K562 (cell line): ENCODE measurements at regions not wholly inside any gene's neighbourhood (a gene's known extent, or its start where the extent isn't known, plus 50 kb on each side); places are given as distances from the start of the nearest gene placed in this dataset.

ENCODE experiments used
- ATF1 ChIP-seq, 2 experiments: fragments of 450-650 bp in 1 of 2; IDR thresholded peaks; 2 replicates each; pipeline ENCODE4 v1.6.1; 2016; ENCODE audit warnings: missing compliant biosample characterization in 1 of 2, missing genetic modification characterization in 1 of 2
- GTF2A2 ChIP-seq: IDR thresholded peaks from 2 replicates; pipeline ENCODE4 v1.6.1; 2016; ENCODE audit warnings: mild to moderate bottlenecking, missing genetic modification characterization, missing compliant biosample characterization
- KLF10 ChIP-seq: fragments of 250-450 bp; sonication (Bioruptor Pico); IDR thresholded peaks from 2 replicates; pipeline ENCODE4 v1.6.1; 2021; ENCODE audit warnings: matching md5 sums
- MYC ChIP-seq, 2 experiments: fragments of 250-450 bp in 1 of 2; sonication (Bioruptor Pico) in 1 of 2; IDR thresholded peaks; 2 replicates each; pipeline versions ENCODE4 v1.5.1 to v1.6.1; 2012 to 2021; ENCODE audit warnings: low read depth in 2 of 2, borderline replicate concordance in 1 of 2, improper control_type of control experiment in 1 of 2, low read length in 1 of 2, mild to moderate bottlenecking in 1 of 2, moderate library complexity in 1 of 2
- NRF1 ChIP-seq, 2 experiments: fragments of 450-650 bp; IDR thresholded peaks in 1 of 2; conservative IDR thresholded peaks in 1 of 2; 2 replicates each; pipeline ENCODE4 v1.6.1; 2014; ENCODE audit warnings: mild to moderate bottlenecking in 2 of 2
- PML ChIP-seq: IDR thresholded peaks from 2 replicates; pipeline ENCODE4 v1.6.1; 2012; ENCODE audit warnings: low read length, inconsistent platforms
- POLR2AphosphoS5 ChIP-seq: IDR thresholded peaks from 2 replicates; pipeline ENCODE4 v1.6.1; 2011; ENCODE audit warnings: mild to moderate bottlenecking, low read depth, low read length, moderate library complexity; ENCODE audit not compliant: control insufficient read depth, insufficient read depth
- POLR2B ChIP-seq: fragments of 450-650 bp; IDR thresholded peaks from 2 replicates; pipeline ENCODE4 v1.6.1; 2018; ENCODE audit warnings: low read depth; ENCODE audit not compliant: partially characterized antibody
- POLR2G ChIP-seq: fragments of 200-400 bp; formaldehyde crosslinking; IDR thresholded peaks from 2 replicates; pipeline ENCODE4 v1.6.1; 2017; ENCODE audit warnings: low read depth, mild to moderate bottlenecking, antibody characterized with exemption, low read length, moderate library complexity
- POU5F1 ChIP-seq: fragments of 150-350 bp; IDR thresholded peaks from 2 replicates; pipeline ENCODE4 v1.6.1; 2014; ENCODE audit warnings: borderline replicate concordance, low read length, low read depth, mild to moderate bottlenecking; ENCODE audit not compliant: partially characterized antibody
- RCOR1 ChIP-seq, 2 experiments: IDR thresholded peaks; 2 replicates each; pipeline ENCODE4 v1.6.1; 2012; ENCODE audit warnings: low read depth in 2 of 2, low read length in 2 of 2, borderline replicate concordance in 1 of 2, improper control_type of control experiment in 1 of 2
- SUPT5H ChIP-seq: fragments of 450-650 bp; IDR thresholded peaks from 2 replicates; pipeline ENCODE4 v1.6.1; 2016
- TAF15 ChIP-seq: fragments of 200-400 bp; formaldehyde crosslinking; IDR thresholded peaks from 2 replicates; pipeline ENCODE4 v1.6.1; 2017; ENCODE audit warnings: mild to moderate bottlenecking, low read depth, low read length, moderate library complexity
- TBP ChIP-seq: optimal IDR thresholded peaks from 2 replicates; pipeline ENCODE3; 2011; ENCODE audit warnings: low read depth, low read length, improper control_type of control experiment
- TEAD1 ChIP-seq, 2 experiments: fragments of 450-650 bp in 1 of 2; sonication (generic) in 1 of 2; formaldehyde crosslinking; IDR thresholded peaks; 2 replicates each; pipeline versions ENCODE4 v1.4.0 to v1.8.0; 2020 to 2022; ENCODE audit warnings: mild to moderate bottlenecking in 2 of 2, missing genetic modification reagents in 1 of 2
- ZNF431 ChIP-seq: sonication (generic); formaldehyde crosslinking; IDR thresholded peaks from 2 replicates; pipeline ENCODE4 v1.8.0; 2022; ENCODE audit warnings: mild to moderate bottlenecking, missing genetic modification reagents
- ZNF766 ChIP-seq: fragments of 200-800 bp; sonication (Bioruptor generic); conservative IDR thresholded peaks from 2 replicates; pipeline ENCODE4 v1.6.1; 2016; ENCODE audit warnings: missing genetic modification characterization, missing compliant biosample characterization
- TF ChIP-seq, protein P1 (sequence below), 3 experiments: IDR thresholded peaks in 2 of 3; conservative IDR thresholded peaks in 1 of 3; 2 replicates each; pipeline ENCODE4 v1.5.1; 2011 to 2012; ENCODE audit warnings: low read length in 3 of 3, mild to moderate bottlenecking in 3 of 3, control low read depth in 2 of 3, improper control_type of control experiment in 1 of 3, inconsistent platforms in 1 of 3, low read depth in 1 of 3, mixed read lengths in 1 of 3, moderate library complexity in 1 of 3; ENCODE audit not compliant: insufficient read depth in 2 of 3
- TF ChIP-seq, protein P2 (sequence below): fragments of 450-650 bp; formaldehyde crosslinking; IDR thresholded peaks from 2 replicates; pipeline ENCODE4 v1.4.0; 2020; ENCODE audit warnings: mild to moderate bottlenecking, moderate library complexity
- TF ChIP-seq, protein P3 (sequence below): fragments of 450-650 bp; IDR thresholded peaks from 2 replicates; pipeline ENCODE4 v1.6.1; 2017; ENCODE audit warnings: antibody characterized with exemption
- TF ChIP-seq, protein P4 (sequence below): fragments of 250-450 bp; sonication (Bioruptor Pico); IDR thresholded peaks from 2 replicates; pipeline ENCODE4 v1.5.0; 2021

DNA sequence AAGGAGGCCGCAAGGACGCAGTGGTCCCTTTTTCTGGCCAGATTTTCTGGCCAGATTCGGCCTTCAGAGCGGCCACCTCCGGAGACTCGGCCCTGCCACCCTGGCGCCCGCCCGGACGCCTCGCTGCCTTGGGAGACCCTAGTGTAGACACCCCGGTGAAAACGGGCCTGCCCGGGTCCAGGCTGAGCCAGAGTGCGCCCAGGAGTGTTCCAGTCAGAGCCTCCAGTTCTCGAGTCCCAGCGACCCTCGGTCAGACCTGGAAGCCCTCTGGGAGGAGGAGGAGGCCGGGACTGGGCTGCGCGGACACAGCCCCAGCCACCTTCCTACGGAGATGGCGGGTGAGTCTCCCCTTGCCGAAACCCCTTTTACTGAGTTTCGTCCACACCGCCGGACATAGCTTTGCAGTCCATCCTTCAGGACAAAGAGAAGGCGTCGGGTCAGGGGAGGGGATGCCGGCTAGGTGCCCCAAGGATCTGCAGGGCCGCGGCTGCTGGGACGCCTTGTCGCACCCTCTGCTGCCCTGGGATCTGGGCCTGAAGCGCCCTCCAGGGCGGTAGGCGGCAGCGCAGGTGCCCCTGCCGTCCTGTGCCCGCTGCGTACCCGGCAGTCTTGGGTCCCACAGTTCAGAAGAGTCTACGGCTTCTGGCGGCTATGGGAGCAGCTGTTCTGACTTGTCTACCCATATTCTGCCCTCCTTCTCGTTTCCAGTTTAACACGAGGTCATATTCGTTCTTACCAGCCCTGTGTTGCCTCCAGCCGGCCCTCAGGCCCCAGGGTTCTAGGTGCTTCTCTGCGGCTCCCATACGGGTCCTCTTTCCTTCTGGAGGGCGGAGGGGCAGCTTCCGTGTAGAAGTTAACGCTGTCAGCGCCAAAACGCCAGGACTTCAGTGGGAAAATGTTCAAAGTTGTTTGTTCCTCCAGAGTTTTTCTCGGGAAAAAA, 1771.7 kb upstream of the CDH9 start (continued):
- TF ChIP-seq, protein P1, sequence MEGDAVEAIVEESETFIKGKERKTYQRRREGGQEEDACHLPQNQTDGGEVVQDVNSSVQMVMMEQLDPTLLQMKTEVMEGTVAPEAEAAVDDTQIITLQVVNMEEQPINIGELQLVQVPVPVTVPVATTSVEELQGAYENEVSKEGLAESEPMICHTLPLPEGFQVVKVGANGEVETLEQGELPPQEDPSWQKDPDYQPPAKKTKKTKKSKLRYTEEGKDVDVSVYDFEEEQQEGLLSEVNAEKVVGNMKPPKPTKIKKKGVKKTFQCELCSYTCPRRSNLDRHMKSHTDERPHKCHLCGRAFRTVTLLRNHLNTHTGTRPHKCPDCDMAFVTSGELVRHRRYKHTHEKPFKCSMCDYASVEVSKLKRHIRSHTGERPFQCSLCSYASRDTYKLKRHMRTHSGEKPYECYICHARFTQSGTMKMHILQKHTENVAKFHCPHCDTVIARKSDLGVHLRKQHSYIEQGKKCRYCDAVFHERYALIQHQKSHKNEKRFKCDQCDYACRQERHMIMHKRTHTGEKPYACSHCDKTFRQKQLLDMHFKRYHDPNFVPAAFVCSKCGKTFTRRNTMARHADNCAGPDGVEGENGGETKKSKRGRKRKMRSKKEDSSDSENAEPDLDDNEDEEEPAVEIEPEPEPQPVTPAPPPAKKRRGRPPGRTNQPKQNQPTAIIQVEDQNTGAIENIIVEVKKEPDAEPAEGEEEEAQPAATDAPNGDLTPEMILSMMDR (IDR thresholded peaks at IDR 0.05 in 2 of 3, conservative IDR thresholded peaks at IDR 0.05 in 1 of 3; ENCODE audit: insufficient read depth in 2 of 3, low read depth in 1 of 3, low read length in 3 of 3), result peak in 1 of 3 experiments; percentile 16; a peak in 1 of 6 replicates
- TF ChIP-seq POLR2G, result peak; percentile 51; the same call in 1 of the 2 replicates
- TF ChIP-seq NRF1 (conservative IDR thresholded peaks at IDR 0.05 in 1 of 2, IDR thresholded peaks at IDR 0.05 in 1 of 2), result peak; percentile 19 to 25; a peak in 2 of 4 replicates
- TF ChIP-seq TAF15, result no peak
- 0 out of 2 replicates have a peak, but pooled peaks have one; percentile 5 for TF ChIP-seq PML
- peak; percentile 55 for TF ChIP-seq SUPT5H
- TF ChIP-seq, protein P2, sequence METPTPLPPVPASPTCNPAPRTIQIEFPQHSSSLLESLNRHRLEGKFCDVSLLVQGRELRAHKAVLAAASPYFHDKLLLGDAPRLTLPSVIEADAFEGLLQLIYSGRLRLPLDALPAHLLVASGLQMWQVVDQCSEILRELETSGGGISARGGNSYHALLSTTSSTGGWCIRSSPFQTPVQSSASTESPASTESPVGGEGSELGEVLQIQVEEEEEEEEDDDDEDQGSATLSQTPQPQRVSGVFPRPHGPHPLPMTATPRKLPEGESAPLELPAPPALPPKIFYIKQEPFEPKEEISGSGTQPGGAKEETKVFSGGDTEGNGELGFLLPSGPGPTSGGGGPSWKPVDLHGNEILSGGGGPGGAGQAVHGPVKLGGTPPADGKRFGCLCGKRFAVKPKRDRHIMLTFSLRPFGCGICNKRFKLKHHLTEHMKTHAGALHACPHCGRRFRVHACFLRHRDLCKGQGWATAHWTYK (CRISPR knock-in tag), result no peak
- peak; percentile 29 for TF ChIP-seq POLR2B
- no peak for TF ChIP-seq ZNF431 (CRISPR knock-in tag)
- TF ChIP-seq ATF1 (CRISPR knock-in tag; IDR thresholded peaks at IDR 0.05), result no peak
- 0 out of 2 replicates have a peak, but pooled peaks have one; percentile 11 for TF ChIP-seq ATF1 (tag; IDR thresholded peaks at IDR 0.05)
- no peak for TF ChIP-seq POU5F1
- TF ChIP-seq MYC (IDR thresholded peaks at IDR 0.05; ENCODE audit: low read depth, low read length), result peak; percentile 10; the same call in 1 of the 2 replicates
- no peak for TF ChIP-seq MYC (CRISPR knock-in tag; IDR thresholded peaks at IDR 0.05; ENCODE audit: borderline replicate concordance, low read depth)
- TF ChIP-seq ZNF766 (CRISPR knock-in tag), result no peak
- TF ChIP-seq POLR2AphosphoS5, result peak; percentile 48; the same call in 1 of the 2 replicates
- no peak for TF ChIP-seq RCOR1 (IDR thresholded peaks at IDR 0.05; ENCODE audit: borderline replicate concordance in 1 of 2, low read depth in 2 of 2, low read length in 2 of 2)
- TF ChIP-seq, protein P3, sequence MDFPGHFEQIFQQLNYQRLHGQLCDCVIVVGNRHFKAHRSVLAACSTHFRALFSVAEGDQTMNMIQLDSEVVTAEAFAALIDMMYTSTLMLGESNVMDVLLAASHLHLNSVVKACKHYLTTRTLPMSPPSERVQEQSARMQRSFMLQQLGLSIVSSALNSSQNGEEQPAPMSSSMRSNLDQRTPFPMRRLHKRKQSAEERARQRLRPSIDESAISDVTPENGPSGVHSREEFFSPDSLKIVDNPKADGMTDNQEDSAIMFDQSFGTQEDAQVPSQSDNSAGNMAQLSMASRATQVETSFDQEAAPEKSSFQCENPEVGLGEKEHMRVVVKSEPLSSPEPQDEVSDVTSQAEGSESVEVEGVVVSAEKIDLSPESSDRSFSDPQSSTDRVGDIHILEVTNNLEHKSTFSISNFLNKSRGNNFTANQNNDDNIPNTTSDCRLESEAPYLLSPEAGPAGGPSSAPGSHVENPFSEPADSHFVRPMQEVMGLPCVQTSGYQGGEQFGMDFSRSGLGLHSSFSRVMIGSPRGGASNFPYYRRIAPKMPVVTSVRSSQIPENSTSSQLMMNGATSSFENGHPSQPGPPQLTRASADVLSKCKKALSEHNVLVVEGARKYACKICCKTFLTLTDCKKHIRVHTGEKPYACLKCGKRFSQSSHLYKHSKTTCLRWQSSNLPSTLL, result peak; percentile 56; the same call in 1 of the 2 replicates
- TF ChIP-seq TBP, result peak; percentile 8
- TF ChIP-seq TEAD1 (CRISPR knock-in tag; IDR thresholded peaks at IDR 0.05), result no peak
- TF ChIP-seq GTF2A2 (tag), result no peak
- TF ChIP-seq, protein P4, sequence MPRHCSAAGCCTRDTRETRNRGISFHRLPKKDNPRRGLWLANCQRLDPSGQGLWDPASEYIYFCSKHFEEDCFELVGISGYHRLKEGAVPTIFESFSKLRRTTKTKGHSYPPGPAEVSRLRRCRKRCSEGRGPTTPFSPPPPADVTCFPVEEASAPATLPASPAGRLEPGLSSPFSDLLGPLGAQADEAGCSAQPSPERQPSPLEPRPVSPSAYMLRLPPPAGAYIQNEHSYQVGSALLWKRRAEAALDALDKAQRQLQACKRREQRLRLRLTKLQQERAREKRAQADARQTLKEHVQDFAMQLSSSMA, result no peak
- TF ChIP-seq KLF10 (CRISPR knock-in tag), result no peak
